IgD-negative memory B cell (primary cell): ENCODE measurements at regions not wholly inside any gene's neighbourhood (a gene's known extent, or its start where the extent isn't known, plus 50 kb on each side); places are given as distances from the start of the nearest gene placed in this dataset.
"Not testable (repeated sequence)": the region's sequence is repeated elsewhere in the genome, so short reads cannot be mapped to it uniquely, and the experiment has no call there.

Experiments used
- H3K27ac Mint-ChIP-seq, 3 donors: one replicate each; pipeline ENCODE4 v1.8.0; 2020 to 2022; ENCODE audit warnings: mild to moderate bottlenecking in 3 of 3, mixed read lengths in 3 of 3, moderate library complexity in 1 of 3
- H3K27me3 Mint-ChIP-seq: one replicate; pipeline ENCODE4 v1.8.0; 2021; ENCODE audit warnings: mixed read lengths
- H3K36me3 Mint-ChIP-seq: one replicate; pipeline ENCODE4 v1.8.0; 2020; ENCODE audit warnings: mild to moderate bottlenecking, mixed read lengths
- H3K4me1 Mint-ChIP-seq, 3 donors: one replicate each; pipeline ENCODE4 v1.8.0; 2020 to 2022; ENCODE audit warnings: mixed read lengths in 3 of 3, mild to moderate bottlenecking in 1 of 3
- H3K4me3 Mint-ChIP-seq, 4 donors: one replicate each; pipeline ENCODE4 v1.8.0; 2020 to 2022; ENCODE audit warnings: mild to moderate bottlenecking in 4 of 4, mixed read lengths in 4 of 4, moderate library complexity in 3 of 4
- H3K9me3 Mint-ChIP-seq, 3 donors: one replicate each; pipeline ENCODE4 v1.8.0; 2020 to 2021; ENCODE audit warnings: mixed read lengths in 3 of 3, mild to moderate bottlenecking in 1 of 3

- Mint-ChIP-seq H3K9me3 (peaks cover 2 to 7% (median 5%) of the 10 kb centered on the region in 3 donors), H3K36me3 (no peaks in the 10 kb centered on the region), H3K27me3 (no peaks in the 10 kb centered on the region), H3K4me3 (no peak overlapping the region), H3K4me1 (no peaks in the 10 kb centered on the region), H3K27ac (no peak overlapping the region)
Observed at GRCh38 chr12:78269620-78270019, 438.9 kb downstream of the NAV3 start.

- Mint-ChIP-seq H3K27me3 (no peaks in the 10 kb centered on the region), H3K36me3 (no peaks in the 10 kb centered on the region), H3K27ac (no peak overlapping the region), H3K4me1 (no peaks in the 10 kb centered on the region), H3K4me3 (no peak overlapping the region), H3K9me3 (peaks cover 5 to 9% (median 5%) of the 10 kb centered on the region in 3 donors)
Observed at GRCh38 chr12:78271546-78271945, 440.9 kb downstream of the NAV3 start.

GRCh38 chr12:78275886-78276285 lies 445.2 kb downstream of the NAV3 start:
- H3K4me1 Mint-ChIP-seq, result peaks cover 0 to 2% (median 0%) of the 10 kb centered on the region in 3 donors
- H3K27ac Mint-ChIP-seq, result no peak overlapping the region
- H3K27me3 Mint-ChIP-seq, result peaks cover 4% of the 10 kb centered on the region
- no peaks in the 10 kb centered on the region for H3K36me3 Mint-ChIP-seq
- no peak overlapping the region for H3K4me3 Mint-ChIP-seq
- H3K9me3 Mint-ChIP-seq, result peaks cover 9 to 18% (median 13%) of the 10 kb centered on the region in 3 donors

- Mint-ChIP-seq H3K27ac (no peak overlapping the region), H3K4me1 (peaks cover 0 to 10% (median 0%) of the 10 kb centered on the region in 3 donors), H3K4me3 (no peak overlapping the region), H3K27me3 (peaks cover 4% of the 10 kb centered on the region), H3K9me3 (peaks cover 8 to 12% (median 9%) of the 10 kb centered on the region in 3 donors), H3K36me3 (no peaks in the 10 kb centered on the region)
Observed at GRCh38 chr12:78278706-78279190, 448.1 kb downstream of the NAV3 start.

- Mint-ChIP-seq H3K4me3 (no peak overlapping the region), H3K27ac (no peak overlapping the region), H3K4me1 (peaks cover 0 to 10% (median 0%) of the 10 kb centered on the region in 3 donors), H3K27me3 (peaks cover 4% of the 10 kb centered on the region), H3K36me3 (no peaks in the 10 kb centered on the region), H3K9me3 (peaks cover 8 to 11% (median 9%) of the 10 kb centered on the region in 3 donors)
Observed at GRCh38 chr12:78279567-78279966, 448.9 kb downstream of the NAV3 start.

- H3K27ac Mint-ChIP-seq, H3K36me3 Mint-ChIP-seq, H3K27me3 Mint-ChIP-seq, H3K9me3 Mint-ChIP-seq, H3K4me1 Mint-ChIP-seq: not testable (repeated sequence)
- H3K4me3 Mint-ChIP-seq, result peak overlapping the region in 1 of 4 donors; percentile 4
Observed at GRCh38 chr12:78281102-78281501, 450.4 kb downstream of the NAV3 start.

- Mint-ChIP-seq H3K27ac (no peak overlapping the region), H3K27me3 (no peaks in the 10 kb centered on the region), H3K9me3 (peaks cover 0 to 3% (median 0%) of the 10 kb centered on the region in 3 donors), H3K36me3 (no peaks in the 10 kb centered on the region), H3K4me3 (no peak overlapping the region), H3K4me1 (peaks cover 0 to 10% (median 0%) of the 10 kb centered on the region in 3 donors)
Observed at GRCh38 chr12:78284417-78284816, 453.7 kb downstream of the NAV3 start.

- no peak overlapping the region for H3K27ac Mint-ChIP-seq
- H3K36me3 Mint-ChIP-seq, result no peaks in the 10 kb centered on the region
- H3K4me3 Mint-ChIP-seq, result no peak overlapping the region
- H3K4me1 Mint-ChIP-seq, result no peaks in the 10 kb centered on the region
- no peaks in the 10 kb centered on the region for H3K27me3 Mint-ChIP-seq
- peaks cover 0 to 2% (median 0%) of the 10 kb centered on the region in 3 donors for H3K9me3 Mint-ChIP-seq
Observed at GRCh38 chr12:78290606-78291345, 460.1 kb downstream of the NAV3 start.

- Mint-ChIP-seq H3K9me3 (peaks cover 0 to 2% (median 0%) of the 10 kb centered on the region in 3 donors), H3K27ac (no peak overlapping the region), H3K4me3 (no peak overlapping the region), H3K36me3 (no peaks in the 10 kb centered on the region), H3K27me3 (no peaks in the 10 kb centered on the region), H3K4me1 (no peaks in the 10 kb centered on the region)
Observed at GRCh38 chr12:78293059-78293686, 462.5 kb downstream of the NAV3 start.

- H3K36me3 Mint-ChIP-seq, H3K4me1 Mint-ChIP-seq, H3K27ac Mint-ChIP-seq, H3K27me3 Mint-ChIP-seq, H3K9me3 Mint-ChIP-seq: not testable (repeated sequence)
- peak overlapping the region in 1 of 4 donors; percentile 28 for H3K4me3 Mint-ChIP-seq
Observed at GRCh38 chr12:78301282-78301681, 470.6 kb downstream of the NAV3 start.

- H3K27ac Mint-ChIP-seq, result no peak overlapping the region
- H3K27me3 Mint-ChIP-seq, result no peaks in the 10 kb centered on the region
- H3K4me1 Mint-ChIP-seq, result no peaks in the 10 kb centered on the region
- no peaks in the 10 kb centered on the region for H3K9me3 Mint-ChIP-seq
- H3K4me3 Mint-ChIP-seq, result no peak overlapping the region
- H3K36me3 Mint-ChIP-seq, result no peaks in the 10 kb centered on the region
Observed at GRCh38 chr12:78305808-78306207, 475.1 kb downstream of the NAV3 start.

- H3K36me3 Mint-ChIP-seq, result no peaks in the 10 kb centered on the region
- no peaks in the 10 kb centered on the region for H3K4me1 Mint-ChIP-seq
- no peak overlapping the region for H3K4me3 Mint-ChIP-seq
- H3K27ac Mint-ChIP-seq, result no peak overlapping the region
- H3K9me3 Mint-ChIP-seq, result no peaks in the 10 kb centered on the region
- no peaks in the 10 kb centered on the region for H3K27me3 Mint-ChIP-seq
Observed at GRCh38 chr12:78306236-78306635, 475.5 kb downstream of the NAV3 start.

GRCh38 chr12:78308701-78309100 lies 478.0 kb downstream of the NAV3 start:
- Mint-ChIP-seq H3K4me1 (no peaks in the 10 kb centered on the region), H3K4me3 (no peak overlapping the region), H3K27ac (no peak overlapping the region), H3K36me3 (no peaks in the 10 kb centered on the region), H3K27me3 (no peaks in the 10 kb centered on the region), H3K9me3 (no peaks in the 10 kb centered on the region)

GRCh38 chr12:78315028-78315427 lies 484.3 kb downstream of the NAV3 start:
- H3K4me3 Mint-ChIP-seq, result no peak overlapping the region
- H3K4me1 Mint-ChIP-seq, result no peaks in the 10 kb centered on the region
- no peaks in the 10 kb centered on the region for H3K27me3 Mint-ChIP-seq
- no peak overlapping the region for H3K27ac Mint-ChIP-seq
- peaks cover 0 to 2% (median 0%) of the 10 kb centered on the region in 3 donors for H3K9me3 Mint-ChIP-seq
- H3K36me3 Mint-ChIP-seq, result no peaks in the 10 kb centered on the region

- H3K36me3 Mint-ChIP-seq, result no peaks in the 10 kb centered on the region
- H3K4me1 Mint-ChIP-seq, result no peaks in the 10 kb centered on the region
- H3K9me3 Mint-ChIP-seq, result peaks cover 0 to 2% (median 1%) of the 10 kb centered on the region in 3 donors
- H3K27ac Mint-ChIP-seq, result no peak overlapping the region
- no peaks in the 10 kb centered on the region for H3K27me3 Mint-ChIP-seq
- no peak overlapping the region for H3K4me3 Mint-ChIP-seq
Observed at GRCh38 chr12:78316136-78316535, 485.4 kb downstream of the NAV3 start.
